ENCODE measurements at regions not wholly inside any gene's neighbourhood (a gene's known extent, or its start where the extent isn't known, plus 50 kb on each side); places are given as distances from the start of the nearest gene placed in this dataset.
"Not testable (repeated sequence)": the region's sequence is repeated elsewhere in the genome, so short reads cannot be mapped to it uniquely, and the experiment has no call there.

GRCh38 chr6:17211101-17211500, 70.1 kb upstream of the RBM24 start:
- Histone ChIP-seq H3K4me1 (no peaks in the 10 kb centered on the region), H3K9me3 (no peaks in the 10 kb centered on the region), H3K36me3 (no peaks in the 10 kb centered on the region), H3K27me3 (no peaks in the 10 kb centered on the region), H3K27ac (no peak overlapping the region), H3K4me3 (replicated peaks in 1 of 3) (no peak overlapping the region)
- WGBS, 2 donors: 93 to 100% methylated on average over 3 of the region's 3 CpGs
- no peak for DNase-seq
- no peak for TF ChIP-seq CTCF (IDR thresholded peaks at IDR 0.05)
- TF ChIP-seq POLR2A (IDR thresholded peaks at IDR 0.05): no peak
- intact Hi-C loops (cut with DNase I): no loop called here

- Histone ChIP-seq H3K4me1 (no peaks in the 10 kb centered on the region), H3K27ac (no peak overlapping the region), H3K27me3 (no peaks in the 10 kb centered on the region), H3K9me3 (no peaks in the 10 kb centered on the region), H3K4me3 (replicated peaks in 1 of 3) (no peak overlapping the region), H3K36me3 (no peaks in the 10 kb centered on the region)
- TF ChIP-seq POLR2A (IDR thresholded peaks at IDR 0.05): no peak
- TF ChIP-seq CTCF (IDR thresholded peaks at IDR 0.05): no peak
- intact Hi-C loops (cut with DNase I): no loop called here
- WGBS, 2 donors: 52 to 54% methylated on average over 13 of the region's 13 CpGs
- DNase-seq: peak in 1 of 2 donors; percentile 3
Observed at GRCh38 chr6:17212546-17213371, 68.4 kb upstream of the RBM24 start.

- Histone ChIP-seq H3K9me3 (no peaks in the 10 kb centered on the region), H3K27ac (no peak overlapping the region), H3K4me3 (replicated peaks in 1 of 3) (no peak overlapping the region), H3K36me3 (no peaks in the 10 kb centered on the region), H3K4me1 (no peaks in the 10 kb centered on the region), H3K27me3 (no peaks in the 10 kb centered on the region)
- WGBS, 2 donors: 92 to 93% methylated on average over 9 of the region's 9 CpGs
- DNase-seq: no peak
- TF ChIP-seq CTCF (IDR thresholded peaks at IDR 0.05): no peak
- no peak for TF ChIP-seq POLR2A (IDR thresholded peaks at IDR 0.05)
- intact Hi-C loops (cut with DNase I): no loop called here
Observed at GRCh38 chr6:17214106-17214505, 67.1 kb upstream of the RBM24 start.

- H3K4me3 ChIP-seq (replicated peaks in 1 of 3); DNase-seq; H3K4me1 ChIP-seq; H3K27ac ChIP-seq; H3K27me3 ChIP-seq; H3K9me3 ChIP-seq; H3K36me3 ChIP-seq; intact Hi-C loops (cut with DNase I): not testable (repeated sequence)
- 93 to 97% methylated on average over 10 of the region's 10 CpGs for WGBS, 2 donors
Observed at GRCh38 chr6:17216972-17217371, 64.2 kb upstream of the RBM24 start.

GRCh38 chr6:17218023-17218748, 63.0 kb upstream of the RBM24 start:
- 72 to 82% methylated on average over 6 of the region's 6 CpGs for WGBS, 2 donors
- intact Hi-C loops (cut with DNase I): no loop called here
- Histone ChIP-seq H3K36me3 (no peaks in the 10 kb centered on the region), H3K27me3 (no peaks in the 10 kb centered on the region), H3K4me3 (replicated peaks in 1 of 3) (no peak overlapping the region), H3K9me3 (no peaks in the 10 kb centered on the region), H3K27ac (no peak overlapping the region), H3K4me1 (no peaks in the 10 kb centered on the region)
- DNase-seq: no peak
- TF ChIP-seq POLR2A (IDR thresholded peaks at IDR 0.05): no peak

- Histone ChIP-seq H3K27ac (no peak overlapping the region), H3K4me1 (no peaks in the 10 kb centered on the region), H3K36me3 (no peaks in the 10 kb centered on the region), H3K27me3 (no peaks in the 10 kb centered on the region), H3K9me3 (no peaks in the 10 kb centered on the region), H3K4me3 (replicated peaks in 1 of 3) (no peak overlapping the region)
- 89% methylated on average over 1 of the region's 1 CpG; no CpG with 5 or more reads in 1 of the 2 donors for WGBS, 2 donors
- intact Hi-C loops (cut with DNase I): no loop called here
- TF ChIP-seq POLR2A (IDR thresholded peaks at IDR 0.05): no peak
- TF ChIP-seq CTCF (IDR thresholded peaks at IDR 0.05): no peak
- no peak for DNase-seq
Observed at GRCh38 chr6:17218749-17219093, 62.4 kb upstream of the RBM24 start.

All from thyroid gland (tissue), 4 donors.